HG02852 (cell line): ENCODE measurements at regions not wholly inside any gene's neighbourhood (a gene's known extent, or its start where the extent isn't known, plus 50 kb on each side); places are given as distances from the start of the nearest gene placed in this dataset.
"Not testable (repeated sequence)": the region's sequence is repeated elsewhere in the genome, so short reads cannot be mapped to it uniquely, and the experiment has no call there.

Experiments
- ATAC-seq: cut with Tn5 transposase; IDR thresholded peaks from one replicate; pipeline ENCODE4 v1.9.1; 2021; ENCODE audit warnings: mild to moderate bottlenecking, moderate library complexity; ENCODE audit not compliant: unreplicated experiment

GRCh38 chr4:54993473-54994026 is 131.8 kb downstream of the KDR start:
- not testable (repeated sequence) for ATAC-seq

DNA sequence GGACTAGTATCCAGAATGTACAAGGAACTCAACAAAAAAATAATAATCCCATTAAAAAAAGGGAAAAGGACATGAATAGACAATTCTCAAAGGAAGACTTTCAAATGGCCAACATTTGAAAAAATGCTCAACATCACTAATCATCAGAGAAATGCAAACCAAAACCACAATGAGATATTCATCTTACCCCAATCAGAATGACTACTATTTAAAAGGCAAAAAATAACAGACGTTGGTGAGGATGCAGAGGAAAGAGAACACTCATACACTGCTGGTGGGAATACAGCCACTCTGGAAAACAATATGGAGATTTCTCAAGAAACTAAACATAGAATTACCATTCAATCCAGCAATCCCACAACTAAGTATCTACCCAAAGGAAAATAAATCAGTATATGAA is 133.1 kb downstream of the KDR start:
- no peak for ATAC-seq

GRCh38 chr4:54988655-54989054 is 136.7 kb downstream of the KDR start:
- no peak for ATAC-seq

- ATAC-seq, result no peak
These were observed 139.1 kb downstream of the KDR start for GRCh38 chr4:54986095-54986846.

GRCh38 chr4:54976682-54977081 is 148.7 kb downstream of the KDR start:
- no peak for ATAC-seq

DNA sequence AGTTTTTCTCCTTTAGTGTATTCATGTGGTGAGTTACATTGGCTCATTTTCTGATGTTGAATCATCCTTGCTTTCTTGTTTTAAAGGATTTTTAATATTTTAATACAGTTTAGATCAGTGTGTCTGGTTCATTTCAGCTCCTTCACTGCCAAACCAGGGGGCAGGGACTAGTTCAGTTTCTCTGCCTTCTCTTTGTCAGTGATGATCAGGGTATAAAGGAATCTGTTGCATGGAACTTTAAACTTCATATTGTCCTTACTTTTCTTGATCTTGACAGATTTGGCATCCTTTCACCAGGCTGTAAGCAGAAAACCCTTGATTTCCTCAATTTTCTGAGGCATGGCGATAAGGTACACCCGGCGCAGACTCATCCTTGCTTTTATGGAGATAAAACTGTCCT is 149.4 kb downstream of the KDR start:
- no peak for ATAC-seq

- ATAC-seq, result no peak
These were observed 151.6 kb downstream of the KDR start for GRCh38 chr4:54973784-54974183.

- no peak for ATAC-seq
These were observed 153.9 kb downstream of the KDR start for GRCh38 chr4:54971474-54971950.

GRCh38 chr4:54967289-54967688 is 158.1 kb downstream of the KDR start:
- ATAC-seq, result no peak

- ATAC-seq, result no peak
These were observed 163.9 kb downstream of the KDR start for GRCh38 chr4:54961357-54961975.

GRCh38 chr4:54959651-54960116 is 165.7 kb downstream of the KDR start:
- no peak for ATAC-seq

- ATAC-seq, result no peak
These were observed 166.3 kb downstream of the KDR start for GRCh38 chr4:54959131-54959530.

DNA sequence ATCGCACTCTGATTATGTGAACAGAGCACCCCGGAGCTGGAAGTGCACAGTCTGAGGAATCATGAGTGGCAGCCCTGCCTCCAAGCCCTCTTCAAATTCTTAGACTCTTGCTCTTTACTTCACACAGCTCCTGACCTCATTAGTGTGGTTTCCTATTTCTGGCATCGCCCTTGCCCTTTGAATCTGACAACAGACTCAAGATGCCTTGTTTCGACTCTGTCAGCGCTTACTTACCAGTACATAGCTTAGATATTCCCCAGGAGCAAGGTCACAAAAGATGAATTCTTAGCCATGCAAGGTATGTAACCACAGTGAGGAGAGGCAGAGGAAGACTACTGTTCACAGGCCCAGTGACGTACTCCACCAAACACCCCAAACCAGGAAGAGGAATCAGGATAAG is 167.2 kb downstream of the KDR start:
- no peak for ATAC-seq

- ATAC-seq, result no peak
These were observed 170.6 kb downstream of the KDR start for GRCh38 chr4:54954656-54955388.

DNA sequence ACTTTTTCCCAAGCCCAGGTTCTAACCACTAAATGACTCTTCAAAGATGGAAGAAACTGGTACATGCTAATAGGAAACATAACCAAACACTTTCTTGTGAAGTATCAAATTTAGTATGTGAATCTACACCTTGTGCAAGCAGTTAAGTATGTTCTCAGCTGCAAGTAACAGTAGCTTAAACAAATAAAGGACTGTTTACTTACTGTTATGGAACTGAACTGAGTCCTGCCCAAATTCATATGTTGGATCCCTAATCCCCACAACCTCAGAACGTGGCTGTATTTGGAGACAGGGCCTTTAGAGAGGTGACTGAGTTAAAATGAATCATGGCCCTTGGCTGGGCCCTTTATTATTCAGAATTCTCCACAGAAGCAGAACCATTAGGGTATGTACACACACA is 178.7 kb downstream of the KDR start:
- ATAC-seq, result no peak

DNA sequence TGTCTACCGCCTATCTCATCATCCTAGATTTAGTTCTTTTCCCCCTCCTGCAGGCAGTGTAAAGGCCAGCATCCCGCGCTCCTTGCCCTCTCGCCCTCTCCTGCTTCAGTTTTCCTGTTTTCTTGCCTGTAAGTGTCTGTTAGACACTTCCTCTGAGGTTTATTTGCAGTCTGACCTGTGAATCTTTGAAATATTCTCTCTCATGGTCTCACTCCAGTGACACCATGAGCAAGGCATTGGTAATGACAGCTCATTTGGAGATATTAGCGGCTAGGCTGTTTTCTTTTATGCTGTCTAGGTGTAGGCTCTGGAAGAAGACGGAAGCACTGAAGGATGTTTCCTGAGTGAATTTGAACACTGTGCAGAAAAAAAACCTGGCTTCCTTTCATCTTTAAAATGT is 179.6 kb downstream of the KDR start:
- peak; percentile 52 for ATAC-seq

DNA sequence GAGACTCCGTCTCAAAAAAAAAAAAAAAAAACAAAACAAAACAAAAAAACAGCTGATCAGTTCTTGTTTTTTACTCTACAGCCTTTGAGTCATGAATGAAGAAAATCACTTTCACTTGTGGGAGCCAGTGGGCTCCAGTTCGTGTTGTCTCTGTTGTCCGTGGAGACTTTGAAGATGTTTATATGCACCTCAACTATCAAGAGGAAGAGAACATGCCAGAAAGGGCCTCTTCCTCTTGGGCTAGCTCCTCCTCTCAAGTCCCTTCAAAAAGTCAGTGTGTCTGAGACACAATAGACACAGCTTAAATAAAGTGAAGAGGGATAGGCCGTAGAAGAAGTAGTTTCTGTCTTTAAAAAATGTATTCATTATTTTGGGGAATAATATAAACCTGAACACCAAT is 182.7 kb downstream of the KDR start:
- no peak for ATAC-seq

DNA sequence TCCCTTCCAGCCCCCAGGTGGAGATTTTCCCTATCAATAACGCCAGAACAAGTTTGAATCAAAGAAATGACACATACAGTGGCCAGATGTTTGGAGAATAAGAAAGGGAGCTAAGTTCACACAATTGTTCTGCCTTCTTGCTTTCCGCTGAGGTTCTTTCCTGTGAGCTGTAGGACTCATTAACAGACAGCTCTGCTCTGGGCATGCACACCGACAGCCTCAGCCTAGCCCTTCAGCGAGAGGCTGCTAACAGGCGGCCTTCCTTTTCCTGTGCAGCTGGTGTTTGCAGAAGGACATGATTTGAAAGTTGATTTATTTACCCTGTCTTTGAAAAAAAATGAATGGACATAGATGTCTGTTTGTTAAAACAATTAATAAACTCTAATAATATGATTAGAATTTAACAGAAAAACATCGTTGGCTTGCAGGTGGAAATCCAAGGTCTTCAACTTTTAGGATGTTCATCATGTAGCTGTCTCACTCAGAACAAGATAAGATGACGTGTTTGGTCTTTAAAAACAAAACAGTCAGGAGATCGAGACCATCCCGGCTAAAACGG is 183.3 kb downstream of the KDR start:
- peak; percentile 39 for ATAC-seq

DNA sequence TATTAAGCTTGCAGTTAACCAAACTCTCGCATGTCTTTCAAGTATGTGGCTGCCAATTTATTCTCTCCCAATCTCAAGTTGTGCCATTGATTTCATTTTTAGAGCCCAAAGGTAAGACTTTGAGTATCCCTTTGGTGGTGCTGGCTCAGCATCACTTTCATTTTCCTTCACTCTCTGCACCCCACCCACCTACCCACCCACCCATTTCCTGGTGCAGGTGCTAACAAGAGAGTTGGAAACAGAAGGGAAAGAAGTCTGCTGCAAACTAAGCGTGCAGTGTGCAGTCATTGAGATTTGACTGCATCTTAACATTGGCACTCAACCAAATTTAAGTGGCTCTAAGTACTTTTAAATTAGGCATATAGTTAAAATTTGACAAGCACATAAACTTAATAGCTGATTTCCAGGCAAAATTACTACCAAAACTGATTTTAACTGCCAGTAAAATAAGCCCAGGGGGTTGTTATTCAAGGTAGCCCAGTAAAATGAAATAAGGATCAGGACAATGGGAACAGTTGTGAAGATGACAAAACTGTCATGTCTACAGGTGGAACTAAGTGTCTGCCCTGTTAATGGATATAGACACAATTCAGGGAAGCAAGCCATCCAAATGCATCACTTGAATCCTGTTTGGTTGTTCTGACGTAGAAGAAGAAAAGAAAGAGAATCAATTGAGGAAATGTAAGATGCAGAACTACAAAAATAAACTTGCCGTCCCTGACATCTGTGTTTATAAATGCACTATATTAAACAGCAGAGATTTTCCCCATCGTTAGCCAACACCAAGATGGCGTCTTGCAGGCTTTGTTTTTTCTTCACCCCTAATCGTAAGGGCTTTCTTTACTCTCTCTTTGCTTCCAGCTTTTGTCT is 184.2 kb downstream of the KDR start:
- ATAC-seq, result no peak

DNA sequence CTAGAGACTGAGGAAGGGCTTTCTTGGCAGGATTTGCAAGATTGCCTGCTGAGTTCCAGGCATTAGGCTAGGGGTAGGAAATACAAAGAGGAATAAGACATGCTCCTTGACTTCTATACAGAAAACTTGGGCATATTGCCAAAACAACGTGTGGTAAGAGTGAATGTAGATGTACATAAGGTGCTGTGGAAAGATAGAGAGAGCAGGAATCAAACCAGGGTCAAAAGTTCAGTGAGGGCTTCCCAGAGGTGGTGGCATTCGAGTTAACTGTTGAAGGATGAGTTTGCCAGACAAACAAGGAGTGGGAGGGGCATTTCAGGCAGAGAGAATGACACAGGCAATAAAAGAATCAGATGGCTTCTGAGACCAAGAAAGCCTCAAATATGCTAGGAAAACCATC is 187.9 kb downstream of the KDR start:
- no peak for ATAC-seq
